HFF-Myc (cell line): ENCODE measurements at regions not wholly inside any gene's neighbourhood (a gene's known extent, or its start where the extent isn't known, plus 50 kb on each side); places are given as distances from the start of the nearest gene placed in this dataset.

Experiments
- DNase-seq: peaks from one replicate; pipeline ENCODE4 v3.0.0-alpha.2; 2011; ENCODE audit warnings: low read depth; ENCODE audit errors: extremely low read depth
- H3K4me3 ChIP-seq: replicated peaks from 2 replicates; pipeline ENCODE4 v1.5.1; 2011; ENCODE audit warnings: low read depth, mild to moderate bottlenecking, control low read depth, low read length
- CTCF ChIP-seq: IDR thresholded peaks from 2 replicates; pipeline ENCODE4 v1.5.1; 2012; ENCODE audit warnings: mild to moderate bottlenecking, low read depth, low read length, control low read depth; ENCODE audit errors: missing control alignments

- no peak for DNase-seq
- no peak for TF ChIP-seq CTCF
- no peak overlapping the region for H3K4me3 ChIP-seq
Observed at GRCh38 chr10:125334545-125334944, 174.2 kb upstream of the CTBP2 start.

DNA sequence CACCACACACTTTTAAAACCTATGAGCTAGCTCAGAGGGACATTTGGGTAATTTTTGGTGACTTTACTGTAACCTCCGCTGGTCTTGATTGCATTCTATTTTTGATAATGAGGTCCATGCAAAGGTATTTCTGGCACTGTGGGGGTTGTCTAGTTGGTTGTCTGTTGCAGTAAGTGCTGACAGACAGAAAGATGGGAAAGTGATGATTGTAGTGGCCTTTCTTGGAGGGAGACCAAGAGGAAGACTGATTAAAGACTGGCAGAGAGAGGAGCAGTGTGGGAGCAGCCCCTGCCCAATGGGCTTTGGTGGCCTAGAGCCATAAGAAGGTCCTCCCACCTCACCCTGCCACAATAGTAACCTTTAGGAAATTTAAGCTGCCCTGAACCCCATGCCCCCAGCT lies 173.4 kb upstream of the CTBP2 start:
- no peak overlapping the region for H3K4me3 ChIP-seq
- no peak for DNase-seq
- TF ChIP-seq CTCF, result no peak

DNA sequence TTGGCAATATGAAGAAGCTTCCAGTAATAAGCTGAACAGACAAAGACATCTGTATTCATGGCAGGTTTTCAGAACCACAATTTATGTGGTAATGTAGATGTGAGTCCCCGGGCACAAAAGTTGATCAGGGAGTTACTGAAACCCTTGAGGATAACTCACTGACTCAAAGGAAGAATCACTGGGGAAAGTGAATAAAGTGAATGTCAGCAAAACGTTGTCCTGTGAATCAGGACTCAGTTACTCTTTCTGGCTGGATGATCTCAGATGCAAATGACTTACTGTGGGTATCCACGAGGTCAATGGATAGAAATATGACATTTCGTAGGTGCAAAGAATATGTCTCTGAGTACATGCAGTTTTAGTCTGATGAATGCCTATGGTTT lies 172.8 kb upstream of the CTBP2 start:
- H3K4me3 ChIP-seq, result no peak overlapping the region
- DNase-seq, result no peak
- TF ChIP-seq CTCF, result no peak

- no peak overlapping the region for H3K4me3 ChIP-seq
- DNase-seq, result no peak
- TF ChIP-seq CTCF, result no peak
Observed at GRCh38 chr10:125332548-125333208, 172.3 kb upstream of the CTBP2 start.

GRCh38 chr10:125331056-125331455 lies 170.7 kb upstream of the CTBP2 start:
- no peak overlapping the region for H3K4me3 ChIP-seq
- no peak for TF ChIP-seq CTCF
- no peak for DNase-seq

DNA sequence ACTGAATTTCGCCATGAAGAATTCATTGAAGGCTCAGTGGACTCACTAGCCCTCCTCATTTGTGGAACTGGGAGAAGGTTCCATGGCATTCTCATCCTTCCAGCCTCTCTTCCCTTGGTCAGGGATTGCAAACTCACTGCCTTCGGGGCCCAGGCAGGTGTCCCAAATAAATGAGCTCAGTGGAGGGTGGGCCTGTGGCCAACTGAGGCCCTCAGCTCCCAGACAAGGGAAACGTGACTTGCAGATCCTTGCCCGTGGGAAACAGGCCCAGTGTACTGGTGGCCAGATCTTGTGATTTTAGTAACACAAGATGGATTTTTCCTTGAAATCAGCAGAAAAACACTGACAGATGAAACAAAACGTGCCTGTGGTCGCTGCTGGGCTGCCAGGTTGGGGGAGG lies 168.7 kb upstream of the CTBP2 start:
- no peak overlapping the region for H3K4me3 ChIP-seq
- no peak for DNase-seq
- TF ChIP-seq CTCF, result no peak

GRCh38 chr10:125325326-125325725 lies 165.0 kb upstream of the CTBP2 start:
- DNase-seq, result no peak
- H3K4me3 ChIP-seq, result no peak overlapping the region
- no peak for TF ChIP-seq CTCF
